IMR-90 (cell line): ENCODE measurements at regions not wholly inside any gene's neighbourhood (a gene's known extent, or its start where the extent isn't known, plus 50 kb on each side); places are given as distances from the start of the nearest gene placed in this dataset.
A peak's percentile ranks its signal among the peaks of the same experiment; 100 is the strongest.

ENCODE experiments used
- ATAC-seq: fragments of 200-7000 bp; cut with Tn5 transposase; 2 replicates; pipeline ENCODE4 v1.9.1; 2020; ENCODE audit warnings: low read depth, mild to moderate bottlenecking, moderate library complexity
- BruUV-seq: library from RNA; stranded (reverse); fragments of 400-500 nt; replicated peaks from 2 replicates; lab custom pipeline; 2021; lab: Mats Ljungman, UMichigan
- CTCF ChIA-PET: fragments of 300-600 bp; formaldehyde crosslinking; extraction: SDS; loops from one replicate; lab custom pipeline; 2021; ENCODE audit warnings: antibody characterized with exemption; lab: Yijun Ruan, JAX
- POLR2A ChIA-PET: fragments of 300-600 bp; sonication (Branson Sonifier 250); formaldehyde crosslinking; loops from one replicate; lab custom pipeline; 2022; ENCODE audit warnings: antibody characterized with exemption; ENCODE audit not compliant: unreplicated experiment; lab: Charles Lee
- DNase-seq: peaks from one replicate; pipeline ENCODE4 v3.0.0; 2013
- H2AFZ ChIP-seq: replicated peaks from 2 replicates; pipeline ENCODE3; 2013; ENCODE audit warnings: low read length, mild to moderate bottlenecking; ENCODE audit not compliant: poor library complexity
- H2AK5ac ChIP-seq: 2 replicates; pipeline ENCODE4 v1.6.1; 2013; ENCODE audit warnings: low read depth, low read length, inconsistent platforms
- H2AK9ac ChIP-seq: replicated peaks from 2 replicates; pipeline ENCODE3; 2013; ENCODE audit warnings: mild to moderate bottlenecking, low read depth, low read length, moderate library complexity; ENCODE audit not compliant: poor library complexity
- H2BK120ac ChIP-seq: 2 replicates; pipeline ENCODE4 v1.6.1; 2013; ENCODE audit warnings: low read depth, low read length, inconsistent platforms
- H2BK15ac ChIP-seq: 3 replicates; pipeline ENCODE4 v1.6.1; 2013; ENCODE audit warnings: low read depth, low read length, inconsistent platforms
- H2BK20ac ChIP-seq: 2 replicates; pipeline ENCODE4 v1.6.1; 2013; ENCODE audit warnings: low read depth, mild to moderate bottlenecking, inconsistent platforms, low read length, moderate library complexity
- H2BK5ac ChIP-seq: 2 replicates; pipeline ENCODE4 v1.6.1; 2013; ENCODE audit warnings: mild to moderate bottlenecking, low read depth, low read length, inconsistent platforms; ENCODE audit not compliant: poor library complexity, severe bottlenecking
- H3K14ac ChIP-seq: replicated peaks from 2 replicates; pipeline ENCODE4 v1.6.1; 2013; ENCODE audit warnings: low read depth, low read length, inconsistent platforms
- H3K18ac ChIP-seq: 2 replicates; pipeline ENCODE4 v1.6.1; 2013; ENCODE audit warnings: low read depth, low read length, control low read depth
- H3K23ac ChIP-seq: 2 replicates; pipeline ENCODE4 v1.6.1; 2013; ENCODE audit warnings: low read depth, low read length, inconsistent platforms
- H3K27ac ChIP-seq: 2 replicates; pipeline ENCODE4 v1.5.1; 2013; ENCODE audit warnings: mild to moderate bottlenecking, control low read depth, low read length; ENCODE audit not compliant: insufficient read depth
- H3K27me3 ChIP-seq: 2 replicates; pipeline ENCODE4 v1.6.1; 2013; ENCODE audit warnings: low read length; ENCODE audit not compliant: control insufficient read depth, insufficient read depth
- H3K36me3 ChIP-seq: 2 replicates; pipeline ENCODE4 v1.6.1; 2013; ENCODE audit warnings: low read length, mixed read lengths; ENCODE audit not compliant: control insufficient read depth, insufficient read depth
- H3K4ac ChIP-seq: 2 replicates; pipeline ENCODE4 v1.6.1; 2013; ENCODE audit warnings: low read depth, low read length, inconsistent platforms
- H3K4me1 ChIP-seq: 2 replicates; pipeline ENCODE4 v1.6.1; 2013; ENCODE audit warnings: low read length, mixed read lengths; ENCODE audit not compliant: control insufficient read depth, insufficient read depth
- H3K4me2 ChIP-seq: 2 replicates; pipeline ENCODE4 v1.6.1; 2013; ENCODE audit warnings: low read depth, mild to moderate bottlenecking, control low read depth, low read length, moderate library complexity
- H3K4me3 ChIP-seq: 2 replicates; pipeline ENCODE4 v1.5.1; 2013; ENCODE audit warnings: low read depth, mild to moderate bottlenecking, control low read depth, low read length, moderate library complexity; ENCODE audit not compliant: insufficient read depth
- H3K56ac ChIP-seq: 2 replicates; pipeline ENCODE4 v1.6.1; 2013; ENCODE audit warnings: low read length, inconsistent platforms; ENCODE audit not compliant: insufficient read depth; ENCODE audit errors: extremely low read depth
- H3K79me1 ChIP-seq, 2 experiments: 2 replicates each; pipeline ENCODE4 v1.6.1; 2013; ENCODE audit warnings: low read length in 2 of 2, inconsistent platforms in 1 of 2, low read depth in 1 of 2
- H3K9ac ChIP-seq: 2 replicates; pipeline ENCODE4 v1.6.1; 2013; ENCODE audit warnings: low read depth, low read length, control low read depth
- H3K9me1 ChIP-seq: 2 replicates; pipeline ENCODE4 v1.6.1; 2013; ENCODE audit warnings: low read length, inconsistent platforms; ENCODE audit not compliant: insufficient read depth
- H3K9me3 ChIP-seq: 2 replicates; pipeline ENCODE4 v1.6.1; 2013; ENCODE audit warnings: low read length; ENCODE audit not compliant: control insufficient read depth, insufficient read depth
- H4K20me1 ChIP-seq: 2 replicates; pipeline ENCODE4 v1.6.1; 2013; ENCODE audit warnings: low read length, inconsistent platforms; ENCODE audit not compliant: insufficient read depth
- H4K5ac ChIP-seq: 2 replicates; pipeline ENCODE4 v1.6.1; 2013; ENCODE audit warnings: mild to moderate bottlenecking, low read depth, low read length, control low read depth
- H4K8ac ChIP-seq, 2 experiments: 2 replicates each; pipeline ENCODE4 v1.6.1; 2013; ENCODE audit warnings: low read depth in 2 of 2, low read length in 2 of 2, control low read depth in 1 of 2, inconsistent platforms in 1 of 2
- H4K91ac ChIP-seq: 2 replicates; pipeline ENCODE4 v1.6.1; 2013; ENCODE audit warnings: low read depth, low read length, inconsistent platforms; ENCODE audit not compliant: insufficient read depth
- BHLHE40 ChIP-seq: fragments of 150-350 bp; IDR thresholded peaks from 2 replicates; pipeline ENCODE4 v1.6.1; 2016; ENCODE audit warnings: mild to moderate bottlenecking, low read depth, low read length
- POLR2A ChIP-seq: IDR thresholded peaks from 2 replicates; pipeline ENCODE4 v1.6.1; 2012; ENCODE audit warnings: mild to moderate bottlenecking, low read depth, low read length
- RCOR1 ChIP-seq: IDR thresholded peaks from 2 replicates; pipeline ENCODE4 v1.6.1; 2012; ENCODE audit warnings: mild to moderate bottlenecking, low read length, improper control_type of control experiment; ENCODE audit not compliant: insufficient replicate concordance
- WGBS, 2 experiments: methylation state at CpG; one replicate each; pipeline versions ENCODE4 v1.1.5 to v1.1.7; 2013; ENCODE audit warnings: missing lambda C conversion rate in 2 of 2; ENCODE audit not compliant: insufficient read length in 1 of 2; ENCODE audit errors: extremely low coverage in 2 of 2; 5-methylcytosine and 5-hydroxymethylcytosine counted together
- dilution Hi-C: fragments of 300-500 bp; cut with HindIII; formaldehyde crosslinking; loops from one replicate; pipeline ENCODE4 v1.14.3; 2018; ENCODE audit warnings: low sequenced_read_pairs; ENCODE audit not compliant: unreplicated experiment
- in situ Hi-C: fragments of 300-500 bp; cut with MboI; formaldehyde crosslinking; loops from 3 replicates; pipeline ENCODE4 v1.14.3; 2019; ENCODE audit warnings: low sequenced_read_pairs, inconsistent platforms, mixed read lengths
- intact Hi-C: fragments of 100-400 bp; cut with micrococcal nuclease; formaldehyde crosslinking; loops from 2 replicates; pipeline ENCODE4 v1.10.0; 2022
- TF ChIP-seq, protein P1 (sequence below): fragments of 150-350 bp; IDR thresholded peaks from 2 replicates; pipeline ENCODE4 v1.6.1; 2016; ENCODE audit warnings: low read depth, mild to moderate bottlenecking, low read length, moderate library complexity, borderline replicate concordance
- TF ChIP-seq, protein P2 (sequence below): conservative IDR thresholded peaks from 2 replicates; pipeline ENCODE4 v1.5.1; 2012; ENCODE audit warnings: mild to moderate bottlenecking, low read depth, low read length, improper control_type of control experiment

DNA sequence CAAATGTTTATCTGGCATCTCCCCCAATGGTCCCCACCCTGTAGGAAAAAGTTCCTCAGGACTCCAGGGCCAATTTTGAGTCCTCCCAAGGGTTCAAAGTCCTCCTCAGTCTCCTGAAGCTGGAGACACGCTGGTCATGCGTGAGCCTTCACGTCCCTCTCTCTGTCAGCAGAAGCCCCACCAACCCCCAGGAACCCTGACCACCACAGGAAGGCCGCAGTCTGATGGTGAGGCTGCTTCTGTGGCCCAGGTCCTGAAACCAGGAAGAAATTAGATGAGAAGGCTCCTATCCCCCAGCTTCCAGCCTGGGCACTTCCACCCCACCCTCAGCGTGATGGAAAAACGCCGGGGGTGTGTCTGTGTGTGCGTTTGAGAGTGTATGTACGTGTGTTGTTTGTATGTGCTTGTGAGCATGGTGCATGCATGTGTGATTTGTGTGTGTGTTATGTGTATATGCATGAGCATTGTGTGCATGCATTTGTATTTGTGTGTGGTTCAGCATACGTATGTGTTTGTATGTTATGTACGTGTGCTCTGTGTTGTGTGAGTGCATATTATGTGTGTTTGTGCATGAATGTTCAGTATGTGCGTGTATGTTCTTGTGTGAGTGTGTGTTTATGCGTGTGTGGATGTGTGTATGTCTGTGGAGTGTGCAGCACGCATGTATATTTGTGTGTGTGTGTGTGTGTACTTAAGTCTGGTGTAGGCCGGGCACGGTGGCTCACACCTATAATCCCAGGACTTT, 92.5 kb downstream of the SIK1 start:
- Histone ChIP-seq H4K8ac (peak overlapping the region; percentile 61 to 85), H3K23ac (peak overlapping the region; percentile 81), H2BK120ac (peak overlapping the region; percentile 91), H3K9ac (no peak overlapping the region; the same call in 1 of the 2 replicates), H3K4me3 (no peak overlapping the region), H3K14ac (peak overlapping the region; percentile 96), H4K91ac (peak overlapping the region; percentile 93), H3K9me3 (no peaks in the 10 kb centered on the region), H2AK9ac (peak overlapping the region; percentile 91), H2AK5ac (peak overlapping the region; percentile 100), H3K18ac (peak overlapping the region; percentile 5), H2BK5ac (peak overlapping the region; percentile 94), H3K27ac (peak overlapping the region; percentile 90), H4K20me1 (no peaks in the 10 kb centered on the region), H2AFZ (peak overlapping the region; percentile 92), H3K79me1 (peaks cover 0 to 13% of the 10 kb centered on the region in 2 experiments; a peak in 2 of 4 replicates), H3K9me1 (peaks cover 22% of the 10 kb centered on the region), H3K36me3 (no peaks in the 10 kb centered on the region), H3K4me2 (no peak overlapping the region), H3K4me1 (peaks cover 23% of the 10 kb centered on the region), H3K56ac (peak overlapping the region; percentile 88; the same call in 1 of the 2 replicates), H4K5ac (peak overlapping the region; percentile 11), H2BK15ac (peak overlapping the region; percentile 58; the same call in 2 of the 3 replicates), H3K4ac (peak overlapping the region; percentile 87), H3K27me3 (no peaks in the 10 kb centered on the region), H2BK20ac (peak overlapping the region; percentile 63)
- intact Hi-C loops (no loop called here), dilution Hi-C loops (no loop called here), in situ Hi-C loops (no loop called here)
- CTCF ChIA-PET: no interaction called here
- WGBS, 2 experiments: 92% methylated on average over 7 of the region's 16 CpGs; no CpG with 5 or more reads in 1 of the 2 experiments
- BruUV-seq: no TSS peak
- POLR2A ChIA-PET: no interaction called here
- TF ChIP-seq POLR2A (peak; percentile 16; the same call in 1 of the 2 replicates), BHLHE40 (no peak), RCOR1 (no peak)
- TF ChIP-seq, protein P1, sequence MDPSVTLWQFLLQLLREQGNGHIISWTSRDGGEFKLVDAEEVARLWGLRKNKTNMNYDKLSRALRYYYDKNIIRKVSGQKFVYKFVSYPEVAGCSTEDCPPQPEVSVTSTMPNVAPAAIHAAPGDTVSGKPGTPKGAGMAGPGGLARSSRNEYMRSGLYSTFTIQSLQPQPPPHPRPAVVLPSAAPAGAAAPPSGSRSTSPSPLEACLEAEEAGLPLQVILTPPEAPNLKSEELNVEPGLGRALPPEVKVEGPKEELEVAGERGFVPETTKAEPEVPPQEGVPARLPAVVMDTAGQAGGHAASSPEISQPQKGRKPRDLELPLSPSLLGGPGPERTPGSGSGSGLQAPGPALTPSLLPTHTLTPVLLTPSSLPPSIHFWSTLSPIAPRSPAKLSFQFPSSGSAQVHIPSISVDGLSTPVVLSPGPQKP: no peak
- TF ChIP-seq, protein P2, sequence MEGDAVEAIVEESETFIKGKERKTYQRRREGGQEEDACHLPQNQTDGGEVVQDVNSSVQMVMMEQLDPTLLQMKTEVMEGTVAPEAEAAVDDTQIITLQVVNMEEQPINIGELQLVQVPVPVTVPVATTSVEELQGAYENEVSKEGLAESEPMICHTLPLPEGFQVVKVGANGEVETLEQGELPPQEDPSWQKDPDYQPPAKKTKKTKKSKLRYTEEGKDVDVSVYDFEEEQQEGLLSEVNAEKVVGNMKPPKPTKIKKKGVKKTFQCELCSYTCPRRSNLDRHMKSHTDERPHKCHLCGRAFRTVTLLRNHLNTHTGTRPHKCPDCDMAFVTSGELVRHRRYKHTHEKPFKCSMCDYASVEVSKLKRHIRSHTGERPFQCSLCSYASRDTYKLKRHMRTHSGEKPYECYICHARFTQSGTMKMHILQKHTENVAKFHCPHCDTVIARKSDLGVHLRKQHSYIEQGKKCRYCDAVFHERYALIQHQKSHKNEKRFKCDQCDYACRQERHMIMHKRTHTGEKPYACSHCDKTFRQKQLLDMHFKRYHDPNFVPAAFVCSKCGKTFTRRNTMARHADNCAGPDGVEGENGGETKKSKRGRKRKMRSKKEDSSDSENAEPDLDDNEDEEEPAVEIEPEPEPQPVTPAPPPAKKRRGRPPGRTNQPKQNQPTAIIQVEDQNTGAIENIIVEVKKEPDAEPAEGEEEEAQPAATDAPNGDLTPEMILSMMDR: no peak
- no peak for ATAC-seq
- no peak for DNase-seq
